Vagina (tissue), 2 donors: ENCODE measurements at regions not wholly inside any gene's neighbourhood (a gene's known extent, or its start where the extent isn't known, plus 50 kb on each side); places are given as distances from the start of the nearest gene placed in this dataset.

ENCODE experiments used
- DNase-seq, 2 donors: peaks; one replicate each; pipeline ENCODE4 v3.0.0-alpha.2; 2017; ENCODE audit errors: extremely low spot score in 2 of 2
- H3K27ac ChIP-seq: fragments of 200-600 bp; sonication (generic); one replicate; pipeline ENCODE4 v1.5.1; 2019
- H3K27me3 ChIP-seq: fragments of 200-600 bp; sonication (generic); one replicate; pipeline ENCODE4 v1.5.1; 2019
- H3K36me3 ChIP-seq, 2 donors: fragments of 200-600 bp; sonication (generic); one replicate each; pipeline ENCODE4 v1.5.1; 2017 to 2019
- H3K4me1 ChIP-seq: fragments of 200-600 bp; sonication (generic); one replicate; pipeline ENCODE4 v1.5.1; 2019
- H3K4me3 ChIP-seq, 2 donors: fragments of 200-600 bp; sonication (generic); 1 replicate in 1 of 2; 2 replicates in 1 of 2; pipeline ENCODE4 v1.5.1; 2016 to 2019
- H3K9me3 ChIP-seq: fragments of 200-600 bp; sonication (generic); one replicate; pipeline ENCODE4 v1.5.1; 2019
- POLR2A ChIP-seq, 2 donors: fragments of 450-650 bp; IDR thresholded peaks; one replicate each; pipeline ENCODE4 v1.6.1; 2017; ENCODE audit warnings: antibody characterized with exemption in 2 of 2, mild to moderate bottlenecking in 2 of 2, moderate library complexity in 2 of 2
- POLR2AphosphoS5 ChIP-seq, 2 donors: sonication (generic); formaldehyde crosslinking; IDR thresholded peaks; one replicate each; pipeline ENCODE4 v1.9.0; 2017; ENCODE audit warnings: antibody characterized with exemption in 2 of 2, mild to moderate bottlenecking in 2 of 2, low read depth in 1 of 2; ENCODE audit not compliant: insufficient read depth in 1 of 2
- intact Hi-C: fragments of 100-400 bp; cut with DNase I; formaldehyde crosslinking; loops from one replicate; pipeline ENCODE4 v1.15.1; 2023
- TF ChIP-seq, protein P1 (sequence below), 3 experiments: fragments of 450-650 bp in 2 of 3; fragments of 200-600 bp in 1 of 3; sonication (generic) in 1 of 3; IDR thresholded peaks; one replicate each; pipeline ENCODE4 v1.5.1; 2017 to 2019; ENCODE audit warnings: antibody characterized with exemption in 3 of 3, mild to moderate bottlenecking in 2 of 3, moderate library complexity in 2 of 3

DNA sequence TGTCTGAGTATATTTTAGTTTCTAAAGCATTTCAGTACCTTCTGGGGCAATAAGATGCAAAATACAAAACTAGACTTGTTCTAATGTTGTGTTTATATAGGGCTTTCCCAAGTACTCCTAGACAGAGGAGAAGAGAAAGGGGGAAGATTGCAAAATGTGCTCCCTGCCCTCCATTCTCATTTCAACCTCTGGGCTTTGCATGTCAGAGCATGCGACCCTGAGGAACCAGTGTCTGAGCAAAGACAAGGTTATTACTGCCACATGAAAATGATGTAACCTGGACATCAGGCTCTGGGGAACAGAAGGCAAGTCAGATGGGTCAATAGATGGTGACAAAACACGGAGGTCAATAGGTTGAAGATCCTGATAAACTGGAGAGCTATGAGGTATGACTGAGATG is 253.5 kb upstream of the TCF21 start:
- intact Hi-C loops = no loop called here
- Histone ChIP-seq H3K27ac (no peak overlapping the region), H3K4me1 (peaks cover 7% of the 10 kb centered on the region), H3K36me3 (no peaks in the 10 kb centered on the region), H3K9me3 (no peaks in the 10 kb centered on the region), H3K4me3 (no peak overlapping the region), H3K27me3 (no peaks in the 10 kb centered on the region)
- TF ChIP-seq POLR2AphosphoS5 (IDR thresholded peaks at IDR 0.05; ENCODE audit: insufficient read depth in 1 of 2, low read depth in 1 of 2) (no peak), POLR2A (IDR thresholded peaks at IDR 0.05) (no peak)
- TF ChIP-seq, protein P1, sequence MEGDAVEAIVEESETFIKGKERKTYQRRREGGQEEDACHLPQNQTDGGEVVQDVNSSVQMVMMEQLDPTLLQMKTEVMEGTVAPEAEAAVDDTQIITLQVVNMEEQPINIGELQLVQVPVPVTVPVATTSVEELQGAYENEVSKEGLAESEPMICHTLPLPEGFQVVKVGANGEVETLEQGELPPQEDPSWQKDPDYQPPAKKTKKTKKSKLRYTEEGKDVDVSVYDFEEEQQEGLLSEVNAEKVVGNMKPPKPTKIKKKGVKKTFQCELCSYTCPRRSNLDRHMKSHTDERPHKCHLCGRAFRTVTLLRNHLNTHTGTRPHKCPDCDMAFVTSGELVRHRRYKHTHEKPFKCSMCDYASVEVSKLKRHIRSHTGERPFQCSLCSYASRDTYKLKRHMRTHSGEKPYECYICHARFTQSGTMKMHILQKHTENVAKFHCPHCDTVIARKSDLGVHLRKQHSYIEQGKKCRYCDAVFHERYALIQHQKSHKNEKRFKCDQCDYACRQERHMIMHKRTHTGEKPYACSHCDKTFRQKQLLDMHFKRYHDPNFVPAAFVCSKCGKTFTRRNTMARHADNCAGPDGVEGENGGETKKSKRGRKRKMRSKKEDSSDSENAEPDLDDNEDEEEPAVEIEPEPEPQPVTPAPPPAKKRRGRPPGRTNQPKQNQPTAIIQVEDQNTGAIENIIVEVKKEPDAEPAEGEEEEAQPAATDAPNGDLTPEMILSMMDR (IDR thresholded peaks at IDR 0.05) = no peak
- no peak for DNase-seq

DNA sequence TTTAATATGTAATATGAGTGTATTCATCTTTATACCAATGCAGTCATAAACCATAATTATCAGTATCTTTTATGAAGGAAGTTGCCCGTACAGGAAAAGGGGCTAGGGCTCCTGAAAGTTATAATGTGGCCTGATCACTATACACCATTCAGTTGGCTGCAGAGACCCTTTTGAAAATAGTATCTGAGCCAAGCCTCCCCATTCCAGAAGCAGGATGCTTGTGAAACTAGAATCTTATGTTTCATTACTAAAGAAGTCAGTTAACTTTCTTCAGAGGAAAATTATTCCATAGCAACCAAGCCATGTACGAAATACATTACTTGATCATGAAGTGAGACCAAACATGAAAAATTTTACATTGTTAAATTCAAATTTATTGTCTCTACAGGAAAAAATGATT is 251.5 kb upstream of the TCF21 start:
- peak overlapping the region; percentile 31 for H3K27ac ChIP-seq
- no peak for TF ChIP-seq POLR2A (IDR thresholded peaks at IDR 0.05)
- TF ChIP-seq, protein P1 (IDR thresholded peaks at IDR 0.05) = no peak
- no peak for TF ChIP-seq POLR2AphosphoS5 (IDR thresholded peaks at IDR 0.05; ENCODE audit: insufficient read depth in 1 of 2, low read depth in 1 of 2)
- intact Hi-C loops = no loop called here

DNA sequence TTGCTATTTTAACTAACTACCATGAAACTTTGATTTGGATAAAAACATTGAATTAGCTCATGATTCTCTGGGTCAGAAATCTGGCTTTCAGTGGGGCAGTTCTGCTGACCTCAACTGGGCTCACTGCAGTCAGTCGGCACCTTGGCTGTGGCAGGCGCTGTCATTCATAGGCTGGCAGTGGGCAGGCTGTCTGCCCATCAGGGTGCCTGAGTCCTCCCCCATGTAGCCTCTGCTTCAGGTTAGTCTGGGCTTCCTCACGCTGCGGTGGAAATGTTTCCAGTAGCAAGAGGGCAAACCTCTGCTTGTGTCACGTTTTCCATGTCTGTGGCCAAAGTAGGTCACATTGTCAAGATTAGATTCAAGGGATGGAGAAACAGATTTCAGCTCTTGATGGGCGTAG is 251.0 kb upstream of the TCF21 start:
- Histone ChIP-seq H3K36me3 (no peaks in the 10 kb centered on the region), H3K27me3 (no peaks in the 10 kb centered on the region), H3K4me1 (peaks cover 7% of the 10 kb centered on the region), H3K9me3 (no peaks in the 10 kb centered on the region), H3K4me3 (no peak overlapping the region), H3K27ac (peak overlapping the region; percentile 16)
- intact Hi-C loops = no loop called here
- DNase-seq = no peak
- no peak for TF ChIP-seq POLR2A (IDR thresholded peaks at IDR 0.05)
- no peak for TF ChIP-seq POLR2AphosphoS5 (IDR thresholded peaks at IDR 0.05; ENCODE audit: insufficient read depth in 1 of 2, low read depth in 1 of 2)
- TF ChIP-seq, protein P1 (IDR thresholded peaks at IDR 0.05) = no peak

More for the DNA sequence above, 251.5 kb upstream of the TCF21 start:
- no peaks in the 10 kb centered on the region for H3K36me3 ChIP-seq
- H3K4me3 ChIP-seq = no peak overlapping the region
- no peak for DNase-seq
- H3K9me3 ChIP-seq = no peaks in the 10 kb centered on the region
- H3K4me1 ChIP-seq = peaks cover 7% of the 10 kb centered on the region
- H3K27me3 ChIP-seq = no peaks in the 10 kb centered on the region

DNA sequence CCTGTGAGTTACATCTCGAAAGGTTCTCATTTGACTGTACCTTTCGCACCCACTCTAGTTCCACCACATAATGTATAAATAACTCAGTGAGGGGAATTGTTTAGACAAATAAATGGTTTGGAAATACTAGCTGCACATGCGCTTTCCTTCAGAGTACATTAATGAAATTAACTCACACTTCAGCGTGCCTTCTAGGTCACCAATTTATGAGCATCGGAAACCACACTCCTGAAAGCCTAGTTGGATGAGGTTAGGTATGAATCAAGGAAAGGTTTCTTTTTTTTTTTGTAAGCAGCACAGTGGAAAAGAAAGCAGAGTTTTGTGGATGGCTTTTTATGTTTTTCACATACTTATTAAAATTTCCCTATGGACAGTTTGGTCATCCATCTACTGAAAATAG is 247.8 kb upstream of the TCF21 start:
- no peaks in the 10 kb centered on the region for H3K36me3 ChIP-seq
- peaks cover 9% of the 10 kb centered on the region for H3K4me1 ChIP-seq
- TF ChIP-seq, protein P1 (IDR thresholded peaks at IDR 0.05) = no peak
- TF ChIP-seq POLR2A (IDR thresholded peaks at IDR 0.05) (no peak), POLR2AphosphoS5 (IDR thresholded peaks at IDR 0.05; ENCODE audit: insufficient read depth in 1 of 2, low read depth in 1 of 2) (no peak)
- intact Hi-C loops = no loop called here
- no peaks in the 10 kb centered on the region for H3K27me3 ChIP-seq
- H3K27ac ChIP-seq = no peak overlapping the region
- H3K4me3 ChIP-seq = no peak overlapping the region
- no peaks in the 10 kb centered on the region for H3K9me3 ChIP-seq
- DNase-seq = no peak

DNA sequence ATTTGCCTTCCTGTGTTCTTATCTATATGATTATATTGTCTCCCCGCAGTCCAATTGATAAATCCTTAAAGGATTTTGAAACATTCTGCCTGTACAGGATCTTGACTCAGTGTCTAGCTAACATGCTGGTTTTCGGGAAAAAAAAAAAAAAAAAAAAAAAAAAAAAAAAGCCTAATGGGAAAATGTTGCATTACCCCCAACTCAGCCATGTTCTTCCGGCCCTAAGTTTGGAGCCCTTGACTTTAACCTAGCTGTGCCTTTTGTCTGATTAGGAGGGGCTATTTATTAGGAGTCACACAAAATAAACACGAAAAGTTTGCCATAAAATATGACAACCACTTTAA is 244.4 kb upstream of the TCF21 start:
- intact Hi-C loops = no loop called here
- Histone ChIP-seq H3K4me3 (no peak overlapping the region), H3K27me3 (no peaks in the 10 kb centered on the region), H3K27ac (no peak overlapping the region), H3K4me1 (peaks cover 15% of the 10 kb centered on the region), H3K36me3 (no peaks in the 10 kb centered on the region), H3K9me3 (no peaks in the 10 kb centered on the region)
- no peak for DNase-seq
- TF ChIP-seq POLR2A (IDR thresholded peaks at IDR 0.05) (no peak), POLR2AphosphoS5 (IDR thresholded peaks at IDR 0.05; ENCODE audit: insufficient read depth in 1 of 2, low read depth in 1 of 2) (no peak)
- TF ChIP-seq, protein P1 (IDR thresholded peaks at IDR 0.05) = no peak
